Neuronal stem cell (in vitro differentiated cells): ENCODE measurements at regions not wholly inside any gene's neighbourhood (a gene's known extent, or its start where the extent isn't known, plus 50 kb on each side); places are given as distances from the start of the nearest gene placed in this dataset.
A peak's percentile ranks its signal among the peaks of the same experiment; 100 is the strongest.

ENCODE experiments used
- DNase-seq: peaks from one replicate; pipeline ENCODE4 v3.0.0-alpha.2; 2013; ENCODE audit warnings: low spot score
- H2AFZ ChIP-seq: one replicate; pipeline ENCODE4 v1.6.1; 2013; ENCODE audit warnings: mild to moderate bottlenecking, low read length, inconsistent platforms
- H2AK5ac ChIP-seq: 2 replicates; pipeline ENCODE4 v1.6.1; 2013; ENCODE audit warnings: low read depth, mild to moderate bottlenecking, inconsistent platforms, low read length, moderate library complexity, mixed read lengths
- H2BK120ac ChIP-seq: 2 replicates; pipeline ENCODE4 v1.6.1; 2013; ENCODE audit warnings: low read depth, mild to moderate bottlenecking, inconsistent platforms, low read length, moderate library complexity, mixed read lengths
- H2BK12ac ChIP-seq: one replicate; pipeline ENCODE4 v1.6.1; 2013; ENCODE audit warnings: low read length, inconsistent platforms
- H2BK15ac ChIP-seq: 2 replicates; pipeline ENCODE4 v1.6.1; 2013; ENCODE audit warnings: mild to moderate bottlenecking, low read length, inconsistent platforms, mixed read lengths
- H2BK5ac ChIP-seq: one replicate; pipeline ENCODE4 v1.6.1; 2013; ENCODE audit warnings: inconsistent platforms, mild to moderate bottlenecking, low read length, moderate library complexity
- H3K14ac ChIP-seq: one replicate; pipeline ENCODE4 v1.6.1; 2013; ENCODE audit warnings: low read length, inconsistent platforms
- H3K18ac ChIP-seq: 2 replicates; pipeline ENCODE4 v1.6.1; 2013; ENCODE audit warnings: low read length, inconsistent platforms
- H3K23ac ChIP-seq: 2 replicates; pipeline ENCODE4 v1.6.1; 2013; ENCODE audit warnings: low read depth, mild to moderate bottlenecking, mixed read lengths, low read length, inconsistent platforms; ENCODE audit not compliant: poor library complexity
- H3K27ac ChIP-seq: replicated peaks from 3 replicates; pipeline ENCODE4 v1.5.1; 2013; ENCODE audit warnings: low read length, inconsistent platforms
- H3K27me3 ChIP-seq, 3 experiments: 2 replicates each; pipeline ENCODE4 v1.6.1; 2013; ENCODE audit warnings: low read length in 3 of 3, mild to moderate bottlenecking in 2 of 3, inconsistent platforms in 1 of 3, low read depth in 1 of 3, mixed read lengths in 1 of 3, moderate library complexity in 1 of 3; ENCODE audit not compliant: control insufficient read depth in 3 of 3, insufficient read depth in 3 of 3
- H3K36me3 ChIP-seq, 2 donors: replicated peaks in 1 of 2; 2 replicates each; pipeline ENCODE4 v1.6.1; 2013; ENCODE audit warnings: low read length in 2 of 2; ENCODE audit not compliant: control insufficient read depth in 2 of 2, insufficient read depth in 2 of 2
- H3K4ac ChIP-seq: 2 replicates; pipeline ENCODE4 v1.6.1; 2013; ENCODE audit warnings: inconsistent platforms, mild to moderate bottlenecking, low read length, moderate library complexity
- H3K4me1 ChIP-seq, 2 donors: 1 replicate in 1 of 2; 2 replicates in 1 of 2; pipeline ENCODE4 v1.6.1; 2013; ENCODE audit warnings: low read length in 2 of 2, low read depth in 1 of 2; ENCODE audit not compliant: control insufficient read depth in 2 of 2, insufficient read depth in 1 of 2
- H3K4me2 ChIP-seq: one replicate; pipeline ENCODE4 v1.6.1; 2013; ENCODE audit warnings: mild to moderate bottlenecking, low read length, inconsistent platforms; ENCODE audit not compliant: insufficient read depth, poor library complexity, severe bottlenecking
- H3K4me3 ChIP-seq, 2 donors: 2 replicates each; pipeline ENCODE4 v1.5.1; 2013; ENCODE audit warnings: low read length in 2 of 2, mild to moderate bottlenecking in 2 of 2, inconsistent platforms in 1 of 2, moderate library complexity in 1 of 2
- H3K79me1 ChIP-seq: one replicate; pipeline ENCODE4 v1.6.1; 2013; ENCODE audit warnings: low read depth, mild to moderate bottlenecking, inconsistent platforms, low read length, moderate library complexity
- H3K9ac ChIP-seq: one replicate; pipeline ENCODE4 v1.6.1; 2013; ENCODE audit warnings: mild to moderate bottlenecking, low read depth, low read length, inconsistent platforms; ENCODE audit not compliant: poor library complexity
- H3K9me3 ChIP-seq, 2 donors: replicated peaks in 1 of 2; 2 replicates each; pipeline versions ENCODE3 to v1.6.1; 2013; ENCODE audit warnings: low read length in 2 of 2, mild to moderate bottlenecking in 2 of 2, inconsistent platforms in 1 of 2, low read depth in 1 of 2, mixed read lengths in 1 of 2, moderate library complexity in 1 of 2; ENCODE audit not compliant: control insufficient read depth in 2 of 2, insufficient read depth in 1 of 2
- H4K8ac ChIP-seq: one replicate; pipeline ENCODE4 v1.6.1; 2013; ENCODE audit warnings: low read depth, mild to moderate bottlenecking, inconsistent platforms, low read length, moderate library complexity
- H4K91ac ChIP-seq: one replicate; pipeline ENCODE4 v1.6.1; 2013; ENCODE audit warnings: low read length, low read depth, mild to moderate bottlenecking, inconsistent platforms; ENCODE audit not compliant: poor library complexity
- whole genome bisulfite sequencing, 2 donors: extraction: QIAGEN DNeasy Blood & Tissue Kit; methylation state at CpG; one replicate each; pipeline ENCODE4 v1.1.7; 2013; ENCODE audit warnings: missing lambda C conversion rate in 2 of 2, mixed read lengths in 1 of 2; ENCODE audit not compliant: insufficient read length in 2 of 2, insufficient replicate concordance in 1 of 2; ENCODE audit errors: extremely low coverage in 2 of 2; 5-methylcytosine and 5-hydroxymethylcytosine counted together

- no peak overlapping the region for H2AK5ac ChIP-seq
- peak overlapping the region; percentile 26 for H3K14ac ChIP-seq
- no peak overlapping the region for H2BK12ac ChIP-seq
- no peak overlapping the region for H3K4me2 ChIP-seq
- no peak overlapping the region for H3K18ac ChIP-seq
- H2BK15ac ChIP-seq, result no peak overlapping the region
- H3K4me1 ChIP-seq, result peaks cover 0 to 8% of the 10 kb centered on the region in 2 donors
- no peak overlapping the region for H4K91ac ChIP-seq
- H4K8ac ChIP-seq, result no peak overlapping the region
- no peaks in the 10 kb centered on the region for H3K9me3 ChIP-seq
- no peak overlapping the region for H3K9ac ChIP-seq
- no peak overlapping the region for H3K27ac ChIP-seq
- no peak overlapping the region for H2AFZ ChIP-seq
- no peak for DNase-seq
- H3K4me3 ChIP-seq, result no peak overlapping the region
- no peak overlapping the region for H3K4ac ChIP-seq
- H3K27me3 ChIP-seq, result peaks cover 0 to 31% (median 0%) of the 10 kb centered on the region in 3 experiments
- no CpG with 5 or more reads among the region's 16 CpGs for WGBS, 2 donors
- no peak overlapping the region for H2BK120ac ChIP-seq
- no peaks in the 10 kb centered on the region for H3K79me1 ChIP-seq
- no peak overlapping the region for H3K23ac ChIP-seq
- no peak overlapping the region for H2BK5ac ChIP-seq
- H3K36me3 ChIP-seq, result no peaks in the 10 kb centered on the region
Measured at GRCh38 chr13:111912453-111912866, 154.5 kb upstream of the SOX1 start.

GRCh38 chr13:111912991-111913760 lies 153.8 kb upstream of the SOX1 start:
- peak overlapping the region; percentile 71 for H2BK15ac ChIP-seq
- peaks cover 0 to 26% (median 0%) of the 10 kb centered on the region in 3 experiments for H3K27me3 ChIP-seq
- DNase-seq, result no peak
- no peak overlapping the region for H3K4me2 ChIP-seq
- H3K79me1 ChIP-seq, result no peaks in the 10 kb centered on the region
- H3K9me3 ChIP-seq, result no peaks in the 10 kb centered on the region
- H2BK5ac ChIP-seq, result no peak overlapping the region
- peak overlapping the region; percentile 42 for H3K18ac ChIP-seq
- peak overlapping the region; percentile 6 for H2AK5ac ChIP-seq
- no peak overlapping the region for H2BK120ac ChIP-seq
- H2AFZ ChIP-seq, result no peak overlapping the region
- no peak overlapping the region for H2BK12ac ChIP-seq
- H3K23ac ChIP-seq, result no peak overlapping the region
- no peak overlapping the region for H3K4ac ChIP-seq
- H3K27ac ChIP-seq, result no peak overlapping the region
- peak overlapping the region; percentile 14 for H4K91ac ChIP-seq
- H3K4me1 ChIP-seq, result peaks cover 0 to 8% of the 10 kb centered on the region in 2 donors
- no CpG with 5 or more reads among the region's 25 CpGs for WGBS, 2 donors
- peak overlapping the region; percentile 18 for H3K9ac ChIP-seq
- no peak overlapping the region for H4K8ac ChIP-seq
- no peak overlapping the region for H3K4me3 ChIP-seq
- no peaks in the 10 kb centered on the region for H3K36me3 ChIP-seq
- no peak overlapping the region for H3K14ac ChIP-seq

GRCh38 chr13:111913761-111914140 lies 153.2 kb upstream of the SOX1 start:
- H3K18ac ChIP-seq, result no peak overlapping the region
- no peak overlapping the region for H2BK120ac ChIP-seq
- H3K14ac ChIP-seq, result no peak overlapping the region
- H3K79me1 ChIP-seq, result no peaks in the 10 kb centered on the region
- no peak overlapping the region for H3K4me3 ChIP-seq
- no peak overlapping the region for H2AK5ac ChIP-seq
- H3K27me3 ChIP-seq, result peaks cover 0 to 26% (median 0%) of the 10 kb centered on the region in 3 experiments
- H2BK15ac ChIP-seq, result no peak overlapping the region
- WGBS, 2 donors, result no CpG with 5 or more reads among the region's 9 CpGs
- no peak overlapping the region for H2AFZ ChIP-seq
- no peak overlapping the region for H4K8ac ChIP-seq
- no peak overlapping the region for H2BK12ac ChIP-seq
- no peak overlapping the region for H4K91ac ChIP-seq
- H3K27ac ChIP-seq, result no peak overlapping the region
- H3K4me2 ChIP-seq, result peak overlapping the region; percentile 19
- H3K9ac ChIP-seq, result no peak overlapping the region
- no peak for DNase-seq
- H3K4me1 ChIP-seq, result peaks cover 0 to 8% of the 10 kb centered on the region in 2 donors
- H2BK5ac ChIP-seq, result no peak overlapping the region
- no peak overlapping the region for H3K23ac ChIP-seq
- no peaks in the 10 kb centered on the region for H3K9me3 ChIP-seq
- no peak overlapping the region for H3K4ac ChIP-seq
- no peaks in the 10 kb centered on the region for H3K36me3 ChIP-seq

GRCh38 chr13:111914241-111915103 lies 152.5 kb upstream of the SOX1 start:
- no peak for DNase-seq
- H3K4ac ChIP-seq, result no peak overlapping the region
- no peak overlapping the region for H2BK5ac ChIP-seq
- H4K91ac ChIP-seq, result no peak overlapping the region
- H3K4me1 ChIP-seq, result peaks cover 0 to 8% of the 10 kb centered on the region in 2 donors
- no peaks in the 10 kb centered on the region for H3K36me3 ChIP-seq
- H3K14ac ChIP-seq, result no peak overlapping the region
- no peak overlapping the region for H2BK120ac ChIP-seq
- H3K27me3 ChIP-seq, result peaks cover 0 to 26% (median 0%) of the 10 kb centered on the region in 3 experiments
- no peak overlapping the region for H2AK5ac ChIP-seq
- H3K9me3 ChIP-seq, result no peaks in the 10 kb centered on the region
- H3K23ac ChIP-seq, result no peak overlapping the region
- no peak overlapping the region for H2BK15ac ChIP-seq
- H3K4me2 ChIP-seq, result no peak overlapping the region
- peak overlapping the region; percentile 46 for H3K18ac ChIP-seq
- H2AFZ ChIP-seq, result no peak overlapping the region
- WGBS, 2 donors, result no CpG with 5 or more reads among the region's 13 CpGs
- no peaks in the 10 kb centered on the region for H3K79me1 ChIP-seq
- no peak overlapping the region for H4K8ac ChIP-seq
- H3K27ac ChIP-seq, result no peak overlapping the region
- H2BK12ac ChIP-seq, result no peak overlapping the region
- H3K4me3 ChIP-seq, result no peak overlapping the region
- no peak overlapping the region for H3K9ac ChIP-seq
